ENCODE measurements at regions not wholly inside any gene's neighbourhood (a gene's known extent, or its start where the extent isn't known, plus 50 kb on each side); places are given as distances from the start of the nearest gene placed in this dataset.

DNA sequence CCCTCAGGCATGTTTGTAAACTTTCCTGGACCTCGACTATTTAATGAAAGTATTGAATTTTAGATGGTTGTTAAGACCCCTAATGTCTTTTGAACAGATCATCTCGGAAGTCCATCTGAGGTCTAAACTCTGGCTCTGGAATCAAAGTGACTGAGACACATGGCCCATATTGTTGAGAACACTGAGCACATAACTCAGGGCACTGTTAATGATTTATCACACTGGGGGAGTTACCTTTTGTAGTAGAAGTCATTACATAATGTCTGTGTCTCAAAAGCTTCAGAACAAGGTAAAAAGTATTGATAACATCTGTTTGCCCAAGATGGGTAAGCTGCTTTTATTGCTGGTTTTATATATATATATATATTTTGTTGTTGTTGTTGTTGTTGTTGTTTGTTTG lies 103.4 kb upstream of the HS3ST1 start:
- DNase-seq (ENCODE audit: low read depth) = no peak

DNA sequence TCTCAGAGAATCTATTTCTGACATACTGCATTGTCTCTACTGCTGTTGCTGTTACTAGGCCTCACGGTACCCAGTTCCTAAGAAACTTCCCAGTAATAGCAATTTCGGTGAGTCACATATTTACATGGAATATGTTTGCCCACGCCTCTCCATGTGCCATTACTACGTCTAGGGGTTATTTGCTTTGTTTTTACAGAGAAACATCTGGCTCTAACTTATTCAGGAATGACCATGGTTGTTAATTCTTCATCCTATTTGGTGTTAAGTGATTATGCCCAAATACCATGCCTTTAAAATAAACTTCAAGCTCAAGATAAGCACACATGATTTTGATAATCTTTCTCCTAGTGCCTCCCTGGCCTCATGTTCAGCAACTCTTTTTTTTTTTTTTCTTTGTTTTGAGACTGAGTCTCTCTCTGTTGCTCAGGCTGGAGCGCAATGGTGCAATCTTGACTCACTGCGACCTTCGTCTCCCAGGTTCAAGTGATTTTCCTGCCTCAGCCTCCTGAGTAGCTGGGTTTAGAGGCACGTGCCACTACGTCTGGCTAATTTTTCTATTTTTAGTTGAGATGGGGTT lies 101.0 kb upstream of the HS3ST1 start:
- no peak for DNase-seq (ENCODE audit: low read depth)

GRCh38 chr4:11525085-11525484 lies 96.4 kb upstream of the HS3ST1 start:
- DNase-seq (ENCODE audit: low read depth) = no peak

GRCh38 chr4:11518754-11519153 lies 90.1 kb upstream of the HS3ST1 start:
- DNase-seq (ENCODE audit: low read depth) = no peak

DNA sequence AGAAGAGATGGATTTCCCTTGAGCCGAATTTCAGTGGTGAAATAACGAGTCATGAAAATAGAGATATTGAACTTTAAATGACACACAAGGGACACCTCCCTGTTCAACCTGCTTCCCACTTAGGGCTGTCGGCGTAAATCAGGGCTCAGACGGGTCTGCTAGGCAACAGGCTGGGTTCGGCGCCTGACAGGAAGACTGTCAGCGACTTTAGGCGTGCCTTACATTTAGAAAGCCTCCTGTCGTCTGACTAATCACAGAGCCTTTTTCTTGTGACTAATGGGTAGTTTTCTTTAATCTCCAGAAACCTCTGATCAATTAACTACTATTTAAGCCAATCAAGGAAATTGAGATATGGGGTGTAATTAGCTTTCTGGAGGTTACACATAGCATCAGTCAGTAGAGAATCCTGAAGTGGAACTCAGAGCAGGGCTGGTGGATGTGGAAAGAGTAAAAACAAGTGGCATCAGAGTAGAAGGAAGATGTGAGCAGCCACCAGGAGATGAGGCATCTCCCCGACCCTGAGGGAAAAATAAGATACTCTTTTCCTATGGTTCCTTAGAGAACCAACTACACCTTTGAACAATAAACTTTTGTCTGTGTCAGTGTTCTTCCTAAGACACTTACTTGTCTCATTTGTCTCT lies 86.2 kb upstream of the HS3ST1 start:
- DNase-seq (ENCODE audit: low read depth) = no peak

GRCh38 chr4:11514003-11514402 lies 85.3 kb upstream of the HS3ST1 start:
- no peak for DNase-seq (ENCODE audit: low read depth)

DNA sequence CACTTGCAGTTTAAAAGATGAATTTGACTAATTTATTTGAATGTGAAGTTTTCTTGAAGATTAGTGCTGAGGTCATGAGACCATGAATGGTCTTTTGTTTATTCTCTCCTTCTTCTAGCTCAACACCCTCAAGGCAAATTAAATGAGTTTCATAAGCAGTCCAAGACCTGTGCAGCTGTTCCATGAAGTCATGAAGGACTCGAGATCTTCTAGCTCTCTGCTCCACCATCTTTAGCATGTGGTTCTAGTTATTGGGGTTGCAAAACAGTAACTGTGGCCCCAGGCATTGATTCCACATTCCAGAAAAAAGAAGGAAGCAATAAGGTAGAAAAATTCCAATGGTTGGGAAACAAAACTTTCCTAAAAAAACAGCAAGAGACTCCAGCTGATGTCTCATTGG lies 84.2 kb upstream of the HS3ST1 start:
- DNase-seq (ENCODE audit: low read depth) = no peak

DNA sequence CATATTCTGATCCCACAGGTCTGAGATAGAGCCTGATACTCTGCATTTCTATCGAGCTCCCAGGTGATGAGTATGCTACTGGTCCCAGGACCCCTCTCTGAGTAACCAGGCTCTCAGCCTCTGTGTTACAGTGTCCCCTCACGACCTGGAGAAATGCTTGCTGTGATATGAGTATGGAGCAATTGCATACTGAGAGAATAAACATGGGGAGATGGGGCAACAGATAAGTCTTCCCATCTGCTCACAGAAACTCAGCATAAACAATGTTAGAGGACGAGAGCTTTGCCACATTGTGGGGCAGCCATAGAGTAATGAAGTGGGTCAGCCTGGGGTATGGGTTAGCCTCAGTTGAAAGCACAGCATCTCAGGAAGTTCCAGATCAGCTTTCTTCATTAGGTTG lies 82.6 kb upstream of the HS3ST1 start:
- no peak for DNase-seq (ENCODE audit: low read depth)

- no peak for DNase-seq (ENCODE audit: low read depth)
Observed at GRCh38 chr4:11507920-11508319, 79.2 kb upstream of the HS3ST1 start.

- no peak for DNase-seq (ENCODE audit: low read depth)
Observed at GRCh38 chr4:11506194-11506593, 77.5 kb upstream of the HS3ST1 start.

GRCh38 chr4:11505221-11505971 lies 76.7 kb upstream of the HS3ST1 start:
- no peak for DNase-seq (ENCODE audit: low read depth)

DNA sequence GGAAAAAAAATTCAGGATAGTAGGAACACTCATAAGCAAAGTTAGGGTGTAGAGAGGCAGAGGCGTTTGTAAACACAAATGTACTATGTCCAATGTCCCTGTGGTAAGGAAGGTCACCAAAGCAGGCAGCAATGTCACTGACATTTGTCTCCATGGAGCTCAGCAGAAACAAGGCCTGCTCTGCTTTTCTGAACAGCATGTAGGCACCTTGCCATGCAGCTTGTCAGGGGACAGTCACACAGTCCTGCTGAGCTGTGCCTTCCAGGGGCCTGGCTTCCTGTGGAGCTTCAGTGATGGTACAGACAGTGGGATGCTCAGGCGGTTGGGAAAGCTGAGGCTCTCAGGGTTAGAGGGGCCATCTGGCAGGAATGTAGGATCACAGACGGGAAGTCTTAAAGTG lies 74.5 kb upstream of the HS3ST1 start:
- no peak for DNase-seq (ENCODE audit: low read depth)

DNA sequence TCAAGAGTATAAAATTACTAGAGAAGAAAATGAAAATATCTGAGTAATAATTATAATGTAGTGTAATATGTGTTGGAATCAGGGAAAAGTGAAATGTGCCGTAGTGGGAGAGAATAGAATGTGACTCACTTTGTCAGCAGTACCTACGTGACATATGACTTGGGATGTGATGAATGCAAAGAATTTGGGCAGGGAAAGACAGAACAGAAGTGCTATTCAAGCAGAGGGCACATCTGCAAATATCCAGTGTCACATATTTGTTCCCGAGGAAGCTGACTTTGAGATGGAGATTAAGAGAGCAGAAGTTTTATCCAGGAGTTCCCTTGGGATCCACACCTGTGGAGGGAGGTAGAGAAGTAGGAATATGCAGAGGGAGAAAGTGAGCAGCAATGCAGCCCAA lies 69.3 kb upstream of the HS3ST1 start:
- DNase-seq (ENCODE audit: low read depth) = no peak

- no peak for DNase-seq (ENCODE audit: low read depth)
Observed at GRCh38 chr4:11497212-11497806, 68.6 kb upstream of the HS3ST1 start.

DNA sequence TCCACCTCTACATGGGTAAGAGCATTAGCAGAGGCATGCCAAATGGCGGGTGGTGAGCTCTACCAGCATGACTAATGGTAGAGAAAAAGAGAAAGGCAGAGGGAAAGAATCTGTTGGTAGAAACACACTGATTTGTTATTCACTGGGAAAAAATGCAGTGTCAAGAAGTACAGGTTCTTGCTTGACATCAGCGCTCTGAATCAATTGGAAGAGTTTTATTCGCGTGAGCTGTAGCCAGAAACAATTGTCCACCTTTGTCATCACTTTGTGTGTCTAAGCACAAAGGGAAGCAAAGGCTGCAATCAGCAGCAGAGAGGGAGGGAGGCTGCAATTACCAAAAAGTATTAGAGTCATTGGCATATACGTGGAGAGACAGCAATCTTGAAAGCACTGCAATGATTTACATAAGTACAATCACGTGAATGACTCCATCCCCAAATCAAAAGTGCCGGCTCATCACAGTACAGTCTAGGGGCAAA lies 67.7 kb upstream of the HS3ST1 start:
- DNase-seq (ENCODE audit: low read depth) = no peak

- DNase-seq (ENCODE audit: low read depth) = no peak
Observed at GRCh38 chr4:11495818-11496217, 67.1 kb upstream of the HS3ST1 start.

GRCh38 chr4:11495291-11495690 lies 66.6 kb upstream of the HS3ST1 start:
- DNase-seq (ENCODE audit: low read depth) = no peak

GRCh38 chr4:11494232-11494631 lies 65.5 kb upstream of the HS3ST1 start:
- no peak for DNase-seq (ENCODE audit: low read depth)

DNA sequence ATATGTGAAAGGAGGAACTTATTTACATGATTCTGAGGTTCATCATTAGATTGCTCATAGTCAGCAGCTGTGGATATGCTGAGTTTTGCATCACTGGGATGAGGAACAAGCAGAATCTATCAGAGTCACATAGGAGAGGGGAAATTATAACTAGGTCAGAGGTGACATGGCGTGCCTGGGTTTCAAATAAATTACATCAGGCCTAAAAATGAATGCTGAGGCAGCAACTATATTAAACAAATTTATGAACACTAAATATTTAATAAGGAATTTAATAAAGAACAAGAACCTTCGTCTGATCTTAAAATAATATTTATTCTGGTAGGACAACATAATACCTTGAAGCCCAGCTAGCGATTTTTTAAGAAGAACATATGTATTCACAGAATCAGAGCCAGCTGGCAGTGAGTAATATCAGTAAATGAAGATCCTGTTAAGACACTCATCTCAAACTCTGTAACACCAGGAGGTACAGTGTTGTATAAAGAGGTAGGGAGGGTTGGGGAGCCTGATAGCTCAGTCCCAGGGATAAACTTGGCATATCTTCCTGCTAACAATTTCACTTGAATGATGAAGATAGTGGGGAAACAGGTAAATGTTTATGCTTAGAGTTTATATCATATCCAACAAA lies 60.9 kb upstream of the HS3ST1 start:
- no peak for DNase-seq (ENCODE audit: low read depth)

GRCh38 chr4:11488657-11489452 lies 60.2 kb upstream of the HS3ST1 start:
- DNase-seq (ENCODE audit: low read depth) = no peak

DNA sequence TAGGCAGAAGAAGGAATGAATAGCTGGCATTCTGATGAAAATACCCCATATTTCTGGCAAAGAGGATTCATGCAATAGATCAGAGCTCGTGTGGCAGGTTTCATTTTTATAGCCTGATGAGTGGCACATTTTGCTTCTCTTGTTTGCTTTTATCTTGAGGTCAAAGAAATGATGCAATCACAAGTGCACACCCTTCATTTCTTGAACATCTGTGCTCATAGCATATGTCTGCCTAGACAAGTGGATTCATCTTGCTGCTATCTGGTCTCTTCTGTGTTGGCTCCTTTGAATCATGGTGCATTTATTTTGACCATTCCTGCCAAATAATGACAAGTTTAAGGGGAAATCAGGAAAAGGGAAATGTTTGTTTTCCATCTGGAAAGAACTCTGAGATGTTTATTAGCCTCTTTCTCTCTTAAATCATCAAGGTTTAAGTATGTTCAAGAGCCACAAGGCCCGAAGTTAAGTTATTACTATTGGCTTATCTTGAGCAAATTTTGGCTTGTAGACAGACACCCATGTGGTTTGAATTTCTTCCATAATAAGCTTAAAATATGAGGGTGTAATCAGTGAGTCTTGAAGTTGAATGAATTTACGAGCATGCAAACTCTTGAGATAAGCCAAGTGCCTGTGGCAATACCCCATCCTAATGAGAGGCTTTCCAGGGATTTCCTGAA lies 59.3 kb upstream of the HS3ST1 start:
- DNase-seq (ENCODE audit: low read depth) = no peak
